ENCODE measurements at regions not wholly inside any gene's neighbourhood (a gene's known extent, or its start where the extent isn't known, plus 50 kb on each side); places are given as distances from the start of the nearest gene placed in this dataset.
A peak's percentile ranks its signal among the peaks of the same experiment; 100 is the strongest.

DNA sequence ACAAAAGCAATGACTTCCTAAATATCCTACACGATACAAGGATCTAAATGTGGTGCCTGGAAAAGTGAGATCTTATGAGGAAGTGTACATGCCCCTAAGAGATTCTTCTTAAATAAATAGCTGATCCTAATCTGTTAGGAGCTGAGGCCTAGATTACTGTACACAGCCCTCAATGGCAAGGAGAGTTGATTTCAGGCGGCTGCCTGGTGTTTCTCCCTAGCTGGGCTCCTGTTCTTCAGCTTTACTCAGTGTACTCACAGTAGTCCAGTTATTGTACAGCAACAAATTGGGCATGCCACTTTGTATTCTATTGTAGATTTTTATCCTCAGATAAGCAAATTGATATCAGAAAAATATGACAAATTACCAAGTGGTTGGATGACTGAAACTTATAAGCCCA lies 358.2 kb upstream of the PDGFD start:
- DNase-seq = no peak

DNA sequence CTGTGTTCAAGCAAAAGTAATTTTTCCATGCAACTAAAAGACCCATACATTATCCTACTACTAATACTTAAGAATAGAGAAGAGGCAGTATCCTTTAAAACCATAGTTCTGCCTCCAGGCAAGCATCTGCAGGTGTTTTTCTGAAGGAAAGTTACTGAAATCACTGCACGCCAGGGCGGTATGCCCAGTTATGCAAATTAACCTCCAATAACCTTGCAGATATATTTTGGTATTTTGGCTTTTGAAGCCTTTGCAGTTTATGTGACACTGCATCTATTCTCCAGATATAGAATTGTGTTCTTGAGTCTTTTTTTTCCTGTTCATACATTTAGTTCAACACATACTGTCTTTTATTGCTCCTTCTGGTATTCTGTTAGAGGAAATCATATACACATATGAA lies 346.2 kb upstream of the PDGFD start:
- no peak for DNase-seq

DNA sequence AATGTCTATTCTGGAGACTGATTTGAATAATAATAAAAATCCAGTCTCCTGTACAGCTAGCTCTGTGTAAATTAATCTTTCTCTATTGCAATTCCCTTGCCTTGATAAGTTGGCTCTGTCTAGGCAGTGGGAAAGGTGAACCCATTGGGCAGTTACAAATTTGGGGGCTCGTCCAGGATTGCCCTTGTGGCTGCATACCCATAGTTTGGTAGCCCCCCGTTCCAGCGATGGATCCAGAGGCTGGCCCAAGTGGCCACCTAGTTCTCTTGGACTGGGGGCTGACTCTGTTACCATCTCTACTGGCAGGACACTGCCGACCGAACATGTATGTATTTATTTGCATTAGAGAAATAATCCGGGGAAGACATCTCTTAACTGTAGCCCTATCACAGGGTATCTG lies 326.2 kb upstream of the PDGFD start:
- no peak for DNase-seq

DNA sequence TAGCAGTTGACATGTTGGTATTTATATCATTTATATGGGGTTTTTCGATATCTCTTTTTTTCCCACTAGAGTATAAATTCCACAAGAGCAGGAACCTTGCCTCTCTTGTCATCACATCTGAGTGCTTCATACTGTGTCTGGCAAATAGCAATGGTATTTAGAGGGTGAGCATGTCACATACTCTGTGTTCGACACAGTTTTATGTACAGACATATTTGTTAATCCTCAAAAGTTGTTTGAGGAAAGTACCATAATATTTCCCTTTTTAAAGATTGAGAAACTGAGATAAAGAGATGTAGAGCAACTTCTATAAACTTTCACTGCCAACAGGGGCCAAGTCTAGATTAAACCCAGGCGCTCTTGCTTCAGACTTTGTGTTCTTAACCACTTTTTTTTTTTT lies 324.6 kb upstream of the PDGFD start:
- DNase-seq = no peak

- DNase-seq = peak; percentile 3
Observed at GRCh38 chr11:104487046-104487806, 323.3 kb upstream of the PDGFD start.

- DNase-seq = no peak
Observed at GRCh38 chr11:104484804-104485554, 321.0 kb upstream of the PDGFD start.

GRCh38 chr11:104476898-104477297 lies 313.0 kb upstream of the PDGFD start:
- no peak for DNase-seq

- no peak for DNase-seq
Observed at GRCh38 chr11:104476454-104476853, 312.5 kb upstream of the PDGFD start.

DNA sequence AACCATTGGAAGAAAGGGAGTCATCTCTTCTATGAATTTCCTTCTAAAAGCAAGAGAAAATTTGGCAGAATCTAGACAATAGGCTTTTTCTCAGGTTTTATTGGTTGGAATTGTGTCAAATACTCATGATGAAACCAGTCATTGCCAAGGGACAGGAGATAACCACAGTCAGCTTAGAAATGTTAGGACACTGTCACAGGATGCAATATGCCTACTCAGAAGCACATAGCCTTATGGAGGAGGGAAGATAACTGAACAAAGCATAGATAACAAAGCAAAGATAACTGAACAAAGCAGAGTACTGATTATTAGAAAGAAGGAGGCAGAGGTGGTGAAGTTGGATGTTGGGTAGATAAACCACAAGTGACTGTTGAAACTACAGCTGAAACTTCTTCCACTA lies 303.5 kb upstream of the PDGFD start:
- DNase-seq = peak; percentile 49

GRCh38 chr11:104465321-104465720 lies 301.4 kb upstream of the PDGFD start:
- no peak for DNase-seq

GRCh38 chr11:104464691-104465090 lies 300.7 kb upstream of the PDGFD start:
- DNase-seq = no peak

DNA sequence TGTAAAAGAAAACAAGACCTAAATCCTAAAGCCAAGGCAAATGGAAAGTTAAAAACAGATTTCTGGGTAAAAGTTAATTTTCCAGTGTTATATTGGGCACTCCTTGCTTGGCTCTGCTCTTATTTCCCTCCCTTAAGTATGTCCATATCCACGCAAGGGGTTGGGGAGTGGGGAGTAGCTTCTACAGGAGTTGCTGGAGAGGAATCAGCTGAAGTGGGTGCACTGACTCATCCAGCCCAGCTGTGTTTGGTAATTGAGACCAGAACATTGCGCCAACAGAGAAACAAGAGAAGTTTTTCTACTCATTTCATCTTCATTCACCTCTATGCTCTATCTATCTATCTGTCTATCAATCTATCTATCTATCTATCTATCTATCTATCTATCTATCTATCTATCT lies 298.4 kb upstream of the PDGFD start:
- DNase-seq = no peak

GRCh38 chr11:104451197-104451893 lies 287.4 kb upstream of the PDGFD start:
- DNase-seq = no peak

DNA sequence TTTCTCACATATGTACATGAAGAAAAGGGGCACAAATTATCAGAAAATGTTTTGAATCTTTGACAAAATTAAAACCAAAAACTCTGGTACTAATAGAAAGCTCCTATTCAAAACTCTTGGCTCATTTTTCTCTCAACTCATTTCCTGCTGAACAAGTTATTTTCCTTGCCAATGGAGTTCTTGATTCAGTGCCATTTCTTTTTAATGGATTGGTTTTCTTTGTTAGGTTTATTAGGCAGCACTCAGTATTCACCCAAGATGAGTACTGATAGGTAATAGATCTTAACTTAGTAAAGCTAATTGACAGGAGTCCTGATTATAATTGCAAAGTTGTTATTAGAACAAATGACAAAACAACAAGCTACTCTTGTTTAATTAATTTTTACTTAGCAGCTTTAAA lies 279.4 kb upstream of the PDGFD start:
- DNase-seq = no peak

DNA sequence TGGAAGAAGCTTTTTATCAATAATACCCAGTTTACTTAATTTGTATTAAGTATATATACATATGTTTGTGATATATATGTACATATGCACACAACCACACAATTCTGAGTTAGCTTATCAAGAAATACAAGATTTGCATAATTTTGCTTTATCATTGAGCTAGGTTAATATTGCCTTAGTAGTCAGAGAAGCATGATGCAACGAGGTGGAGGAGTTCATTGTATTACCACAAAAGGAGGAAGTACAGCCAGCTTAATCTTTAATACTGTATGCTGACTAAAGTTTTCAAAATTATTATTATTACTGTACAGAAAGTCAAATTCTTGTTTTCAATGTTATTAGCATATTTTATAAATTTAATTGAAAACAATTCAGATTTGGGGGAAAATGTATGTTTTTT lies 278.4 kb upstream of the PDGFD start:
- peak; percentile 79 for DNase-seq

DNA sequence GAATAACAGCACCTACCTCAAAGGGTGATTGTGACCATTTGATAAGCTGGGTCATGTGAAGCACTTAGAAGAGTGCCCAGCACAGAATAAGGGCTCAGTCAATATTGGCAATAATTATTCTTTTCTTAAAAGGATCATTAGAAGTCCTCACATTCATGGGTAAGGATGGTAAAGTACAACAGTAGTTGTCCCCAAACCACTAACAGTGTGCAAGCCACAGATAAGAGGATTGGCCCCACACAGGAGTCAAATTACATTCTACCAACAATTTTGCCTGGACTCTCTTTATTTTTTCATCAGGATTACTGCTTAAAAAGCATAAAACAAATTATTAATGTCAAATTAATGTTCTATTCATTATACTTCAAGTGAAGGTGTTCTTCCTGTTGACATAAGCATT lies 271.5 kb upstream of the PDGFD start:
- peak; percentile 80 for DNase-seq

DNA sequence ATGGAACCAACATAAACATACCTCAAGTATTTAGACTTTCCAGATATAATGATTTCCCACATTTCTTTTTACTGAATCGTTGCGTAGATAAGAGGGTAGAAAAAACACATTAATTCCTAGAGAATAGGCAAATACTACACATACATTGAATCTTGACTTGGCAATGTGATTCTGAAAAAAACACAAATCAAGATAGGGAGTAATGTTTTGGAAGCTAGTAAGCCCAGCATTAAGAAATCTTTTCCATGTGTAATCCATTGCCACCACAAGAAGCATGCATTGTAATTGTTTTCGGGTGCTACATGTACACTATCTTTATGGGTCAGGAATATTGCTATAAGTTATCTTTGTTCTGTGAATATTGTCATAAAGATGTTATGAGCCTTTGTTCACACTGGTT lies 269.8 kb upstream of the PDGFD start:
- no peak for DNase-seq

GRCh38 chr11:104432981-104433380 lies 269.0 kb upstream of the PDGFD start:
- DNase-seq = no peak

DNA sequence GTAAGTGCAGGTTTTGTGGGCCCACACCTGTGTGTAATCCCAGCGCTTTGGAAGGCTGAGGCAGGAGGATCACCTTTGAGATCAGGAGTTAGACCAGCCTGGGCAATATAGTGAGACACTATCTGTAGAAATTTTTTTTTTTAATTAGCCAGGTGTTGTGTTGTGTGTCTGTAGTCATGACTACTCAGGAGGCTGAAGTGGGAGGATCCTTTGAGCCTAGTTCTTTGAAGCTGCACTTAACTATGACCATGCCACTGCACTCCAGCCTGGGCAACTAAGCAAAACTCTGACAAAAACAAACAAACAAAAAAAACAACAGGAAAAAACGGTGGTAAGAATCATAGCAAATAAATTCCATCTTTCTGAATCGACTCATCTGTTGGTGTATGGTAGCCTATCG lies 268.6 kb upstream of the PDGFD start:
- no peak for DNase-seq

DNA sequence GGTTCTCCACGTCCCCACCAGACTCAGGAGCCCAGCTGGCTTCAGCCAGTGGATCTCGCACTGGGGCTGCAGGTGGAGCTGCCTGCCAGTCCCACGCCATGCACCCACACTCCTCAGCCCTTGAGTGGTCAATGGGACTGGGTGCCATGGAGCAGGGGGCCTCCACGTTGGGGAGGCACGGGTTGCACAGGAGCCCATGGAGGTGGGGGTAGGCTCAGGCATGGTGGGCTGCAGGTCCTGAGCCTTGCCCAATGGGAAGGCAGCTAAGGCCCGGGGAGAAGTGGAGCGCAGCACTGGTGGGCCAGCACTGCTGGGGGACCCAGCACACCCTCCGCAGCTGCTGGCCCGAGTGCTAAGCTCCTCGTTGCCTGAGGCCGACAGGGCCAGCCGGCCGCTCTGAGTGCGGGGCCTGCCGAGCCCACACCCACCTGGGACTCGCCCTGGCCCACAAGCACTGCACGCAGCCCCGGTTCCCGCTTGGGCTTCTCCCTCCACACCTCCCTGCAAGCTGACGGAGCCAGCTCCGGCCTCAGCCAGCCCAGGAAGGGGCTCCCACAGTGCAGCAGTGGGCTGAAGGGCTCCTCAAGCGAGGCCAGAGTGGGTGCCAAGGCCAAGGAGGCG lies 258.5 kb upstream of the PDGFD start:
- no peak for DNase-seq

- no peak for DNase-seq
Observed at GRCh38 chr11:104410336-104410735, 246.4 kb upstream of the PDGFD start.

DNA sequence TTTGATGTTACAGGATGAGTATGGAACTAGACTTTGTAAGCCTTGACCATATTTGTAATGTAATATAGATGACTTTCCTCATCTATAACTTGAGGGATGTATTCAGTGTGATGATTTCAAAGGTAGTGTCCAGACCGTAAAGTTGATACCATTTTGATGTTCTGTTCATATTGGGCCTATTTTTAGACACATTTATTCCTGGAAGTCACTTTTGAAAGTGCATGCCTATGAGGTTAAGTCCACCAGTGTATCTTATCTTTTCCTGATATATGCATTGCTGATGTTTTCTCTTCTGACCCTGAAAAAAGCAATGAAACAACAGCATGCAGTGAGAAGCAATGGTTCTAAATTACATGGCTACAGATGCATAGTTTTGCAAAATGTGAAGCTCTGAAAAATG lies 244.7 kb upstream of the PDGFD start:
- no peak for DNase-seq

- DNase-seq = no peak
Observed at GRCh38 chr11:104405277-104405676, 241.3 kb upstream of the PDGFD start.
